ENCODE measurements at regions not wholly inside any gene's neighbourhood (a gene's known extent, or its start where the extent isn't known, plus 50 kb on each side); places are given as distances from the start of the nearest gene placed in this dataset.

DNA sequence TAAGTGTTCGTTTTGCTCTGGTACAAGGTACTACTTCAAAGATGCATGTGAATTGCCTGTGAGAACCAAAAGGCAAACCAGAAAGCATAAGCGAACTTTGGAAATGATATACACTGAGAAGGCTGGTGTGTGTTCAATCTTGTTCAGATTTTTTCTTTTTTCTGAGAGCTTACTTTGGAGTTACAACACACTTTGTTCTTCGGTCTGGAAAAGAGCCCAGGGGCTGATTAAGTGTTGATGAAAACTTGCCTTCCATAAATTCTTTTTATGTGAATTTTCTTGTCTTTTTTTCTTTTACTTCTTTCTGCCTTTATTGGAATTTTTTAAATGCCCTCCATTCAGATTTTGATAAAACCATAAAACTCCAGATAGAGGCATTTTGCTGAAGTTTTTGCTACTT is 395.1 kb upstream of the SASH1 start:
- TF ChIP-seq, protein P1, sequence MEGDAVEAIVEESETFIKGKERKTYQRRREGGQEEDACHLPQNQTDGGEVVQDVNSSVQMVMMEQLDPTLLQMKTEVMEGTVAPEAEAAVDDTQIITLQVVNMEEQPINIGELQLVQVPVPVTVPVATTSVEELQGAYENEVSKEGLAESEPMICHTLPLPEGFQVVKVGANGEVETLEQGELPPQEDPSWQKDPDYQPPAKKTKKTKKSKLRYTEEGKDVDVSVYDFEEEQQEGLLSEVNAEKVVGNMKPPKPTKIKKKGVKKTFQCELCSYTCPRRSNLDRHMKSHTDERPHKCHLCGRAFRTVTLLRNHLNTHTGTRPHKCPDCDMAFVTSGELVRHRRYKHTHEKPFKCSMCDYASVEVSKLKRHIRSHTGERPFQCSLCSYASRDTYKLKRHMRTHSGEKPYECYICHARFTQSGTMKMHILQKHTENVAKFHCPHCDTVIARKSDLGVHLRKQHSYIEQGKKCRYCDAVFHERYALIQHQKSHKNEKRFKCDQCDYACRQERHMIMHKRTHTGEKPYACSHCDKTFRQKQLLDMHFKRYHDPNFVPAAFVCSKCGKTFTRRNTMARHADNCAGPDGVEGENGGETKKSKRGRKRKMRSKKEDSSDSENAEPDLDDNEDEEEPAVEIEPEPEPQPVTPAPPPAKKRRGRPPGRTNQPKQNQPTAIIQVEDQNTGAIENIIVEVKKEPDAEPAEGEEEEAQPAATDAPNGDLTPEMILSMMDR (IDR thresholded peaks at IDR 0.05): no peak
- TF ChIP-seq RCOR1 (IDR thresholded peaks at IDR 0.05; ENCODE audit: low read depth, low read length) (no peak), POLR2A (IDR thresholded peaks at IDR 0.05; ENCODE audit: low read length) (no peak)
